ENCODE measurements at regions not wholly inside any gene's neighbourhood (a gene's known extent, or its start where the extent isn't known, plus 50 kb on each side); places are given as distances from the start of the nearest gene placed in this dataset.

DNA sequence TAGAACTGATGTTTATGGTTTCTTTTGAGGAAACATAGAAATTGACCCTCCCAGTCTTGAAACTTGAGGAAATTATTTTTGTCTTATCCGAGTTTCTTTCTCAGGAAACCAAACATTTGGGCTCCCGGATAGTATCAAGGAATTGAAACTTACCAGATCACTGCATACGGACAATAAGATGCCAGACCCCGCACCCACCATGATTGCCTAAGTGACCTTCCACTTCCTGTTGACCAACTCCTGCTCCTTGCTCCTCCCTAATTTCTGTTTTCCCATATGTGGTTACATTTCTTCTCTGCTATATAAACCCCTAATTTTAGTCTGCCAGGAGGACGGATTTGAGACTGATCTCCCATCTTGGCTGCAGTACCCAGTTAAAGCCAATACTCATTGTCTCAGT, 118.4 kb upstream of the TPRG1 start:
- Mint-ChIP-seq H3K36me3 (ENCODE audit: low read depth) (no peaks in the 10 kb centered on the region), H3K4me1 (no peaks in the 10 kb centered on the region), H3K4me3 (no peak overlapping the region), H3K9me3 (peaks cover 19% of the 10 kb centered on the region), H3K27me3 (ENCODE audit: insufficient read depth) (no peaks in the 10 kb centered on the region), H3K27ac (no peak overlapping the region)
- no peak overlapping the region for H3K9ac ChIP-seq (ENCODE audit: extremely low read depth, low read length, poor library complexity, severe bottlenecking)
- H3K4me1 ChIP-seq (ENCODE audit: control insufficient read depth, insufficient read depth, low read length) = no peaks in the 10 kb centered on the region
- no peak for DNase-seq
- no peak overlapping the region for H3K4me3 ChIP-seq (ENCODE audit: low read length)
- H3K36me3 ChIP-seq (ENCODE audit: control insufficient read depth, insufficient read depth, low read length) = no peaks in the 10 kb centered on the region
- TF ChIP-seq, protein P1, sequence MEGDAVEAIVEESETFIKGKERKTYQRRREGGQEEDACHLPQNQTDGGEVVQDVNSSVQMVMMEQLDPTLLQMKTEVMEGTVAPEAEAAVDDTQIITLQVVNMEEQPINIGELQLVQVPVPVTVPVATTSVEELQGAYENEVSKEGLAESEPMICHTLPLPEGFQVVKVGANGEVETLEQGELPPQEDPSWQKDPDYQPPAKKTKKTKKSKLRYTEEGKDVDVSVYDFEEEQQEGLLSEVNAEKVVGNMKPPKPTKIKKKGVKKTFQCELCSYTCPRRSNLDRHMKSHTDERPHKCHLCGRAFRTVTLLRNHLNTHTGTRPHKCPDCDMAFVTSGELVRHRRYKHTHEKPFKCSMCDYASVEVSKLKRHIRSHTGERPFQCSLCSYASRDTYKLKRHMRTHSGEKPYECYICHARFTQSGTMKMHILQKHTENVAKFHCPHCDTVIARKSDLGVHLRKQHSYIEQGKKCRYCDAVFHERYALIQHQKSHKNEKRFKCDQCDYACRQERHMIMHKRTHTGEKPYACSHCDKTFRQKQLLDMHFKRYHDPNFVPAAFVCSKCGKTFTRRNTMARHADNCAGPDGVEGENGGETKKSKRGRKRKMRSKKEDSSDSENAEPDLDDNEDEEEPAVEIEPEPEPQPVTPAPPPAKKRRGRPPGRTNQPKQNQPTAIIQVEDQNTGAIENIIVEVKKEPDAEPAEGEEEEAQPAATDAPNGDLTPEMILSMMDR (conservative IDR thresholded peaks at IDR 0.05) = no peak
- 91 to 94% methylated on average over 5 of the region's 5 CpGs for WGBS, 2 experiments (ENCODE audit: insufficient coverage in 1 of 2, insufficient read length in 1 of 2)
- no peaks in the 10 kb centered on the region for H3K9me3 ChIP-seq (ENCODE audit: control insufficient read depth, low read length)
- no peaks in the 10 kb centered on the region for H3K27me3 ChIP-seq (ENCODE audit: control insufficient read depth, insufficient read depth, low read length, poor library complexity, severe bottlenecking)
- H3K27ac ChIP-seq (ENCODE audit: low read depth, low read length) = no peak overlapping the region

DNA sequence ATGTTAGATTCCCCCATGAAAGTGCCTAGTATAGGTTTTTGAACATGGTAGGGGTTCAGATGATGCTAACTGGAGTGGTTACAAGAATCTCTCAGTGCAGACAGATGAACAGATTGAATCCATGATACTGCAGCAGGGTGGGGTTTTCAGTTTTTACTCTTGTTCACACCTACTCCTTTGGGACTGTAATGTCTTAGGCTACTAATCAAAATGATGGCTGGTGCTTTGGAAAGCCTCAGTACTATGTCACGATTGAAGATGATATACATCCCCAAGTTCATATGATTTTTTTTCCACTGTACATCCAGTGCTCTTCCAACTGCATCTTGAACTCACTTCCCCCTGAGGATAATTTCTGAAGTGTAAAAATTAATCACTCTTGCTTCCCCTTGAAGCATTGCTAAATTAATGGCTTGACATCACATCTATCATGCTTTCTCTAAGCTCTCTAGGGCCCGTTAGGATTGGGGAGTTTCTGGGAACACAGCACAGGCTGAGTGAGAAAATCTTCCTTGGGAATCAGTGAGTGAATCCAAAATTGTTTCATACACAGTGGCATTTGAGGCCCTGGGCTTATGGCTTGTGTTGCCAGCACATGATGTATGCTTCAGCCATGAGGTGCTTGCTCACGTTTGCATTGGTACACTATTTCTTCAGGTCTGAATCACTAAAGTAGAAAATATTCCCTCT, 115.0 kb upstream of the TPRG1 start:
- no peak overlapping the region for H3K27ac ChIP-seq (ENCODE audit: low read depth, low read length)
- peaks cover 5% of the 10 kb centered on the region for H3K9me3 Mint-ChIP-seq
- DNase-seq = no peak
- H3K4me1 Mint-ChIP-seq = no peaks in the 10 kb centered on the region
- no peak overlapping the region for H3K4me3 ChIP-seq (ENCODE audit: low read length)
- no peak overlapping the region for H3K27ac Mint-ChIP-seq
- TF ChIP-seq, protein P1 (conservative IDR thresholded peaks at IDR 0.05) = no peak
- H3K9ac ChIP-seq (ENCODE audit: extremely low read depth, low read length, poor library complexity, severe bottlenecking) = no peak overlapping the region
- H3K4me1 ChIP-seq (ENCODE audit: control insufficient read depth, insufficient read depth, low read length) = no peaks in the 10 kb centered on the region
- WGBS, 2 experiments (ENCODE audit: insufficient coverage in 1 of 2, insufficient read length in 1 of 2) = 87 to 100% methylated on average over 3 of the region's 3 CpGs
- no peaks in the 10 kb centered on the region for H3K27me3 Mint-ChIP-seq (ENCODE audit: insufficient read depth)
- H3K27me3 ChIP-seq (ENCODE audit: control insufficient read depth, insufficient read depth, low read length, poor library complexity, severe bottlenecking) = no peaks in the 10 kb centered on the region
- H3K4me3 Mint-ChIP-seq = no peak overlapping the region
- H3K36me3 Mint-ChIP-seq (ENCODE audit: low read depth) = no peaks in the 10 kb centered on the region
- H3K9me3 ChIP-seq (ENCODE audit: control insufficient read depth, low read length) = no peaks in the 10 kb centered on the region
- H3K36me3 ChIP-seq (ENCODE audit: control insufficient read depth, insufficient read depth, low read length) = no peaks in the 10 kb centered on the region

DNA sequence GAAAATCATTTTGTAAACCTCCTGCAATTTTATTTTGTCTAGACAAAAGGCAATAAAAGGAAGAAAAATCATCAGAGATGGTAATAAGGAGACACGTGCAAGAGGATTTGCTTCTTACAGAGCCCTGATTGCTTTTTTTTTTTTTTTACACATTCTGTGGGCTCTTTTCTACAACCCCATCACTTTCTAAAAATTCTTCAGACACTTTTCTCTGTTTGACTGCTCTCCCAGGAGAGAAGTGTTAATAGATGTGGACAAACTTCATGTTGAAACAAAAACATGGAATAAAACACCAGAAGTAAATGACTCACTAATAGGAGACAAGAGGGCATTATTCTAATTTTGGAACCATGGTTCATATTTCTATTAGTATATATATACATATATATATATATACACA, 114.4 kb upstream of the TPRG1 start:
- no peaks in the 10 kb centered on the region for H3K27me3 Mint-ChIP-seq (ENCODE audit: insufficient read depth)
- H3K9me3 Mint-ChIP-seq = peaks cover 8% of the 10 kb centered on the region
- no peaks in the 10 kb centered on the region for H3K4me1 Mint-ChIP-seq

More for the DNA sequence above, 114.4 kb upstream of the TPRG1 start:
- DNase-seq = no peak
- Histone ChIP-seq H3K9me3 (ENCODE audit: control insufficient read depth, low read length) (no peaks in the 10 kb centered on the region), H3K4me3 (ENCODE audit: low read length) (no peak overlapping the region), H3K36me3 (ENCODE audit: control insufficient read depth, insufficient read depth, low read length) (no peaks in the 10 kb centered on the region), H3K27me3 (ENCODE audit: control insufficient read depth, insufficient read depth, low read length, poor library complexity, severe bottlenecking) (no peaks in the 10 kb centered on the region), H3K4me1 (ENCODE audit: control insufficient read depth, insufficient read depth, low read length) (no peaks in the 10 kb centered on the region), H3K9ac (ENCODE audit: extremely low read depth, low read length, poor library complexity, severe bottlenecking) (no peak overlapping the region), H3K27ac (ENCODE audit: low read depth, low read length) (no peak overlapping the region)
- 92% methylated on average over 1 of the region's 1 CpG; no CpG with 5 or more reads in 1 of the 2 experiments for WGBS, 2 experiments (ENCODE audit: insufficient coverage in 1 of 2, insufficient read length in 1 of 2)
- H3K4me3 Mint-ChIP-seq = no peak overlapping the region
- TF ChIP-seq, protein P1 (conservative IDR thresholded peaks at IDR 0.05) = no peak
- no peak overlapping the region for H3K27ac Mint-ChIP-seq
- no peaks in the 10 kb centered on the region for H3K36me3 Mint-ChIP-seq (ENCODE audit: low read depth)

Measured in endodermal cell (in vitro differentiated cells).